ENCODE measurements at regions not wholly inside any gene's neighbourhood (a gene's known extent, or its start where the extent isn't known, plus 50 kb on each side); places are given as distances from the start of the nearest gene placed in this dataset.

- Histone ChIP-seq H3K9me3 (replicated peaks) (no peaks in the 10 kb centered on the region), H3K4me1 (peaks cover 5% of the 10 kb centered on the region; the same call in 1 of the 2 replicates), H3K4me3 (no peak overlapping the region), H3K27ac (no peak overlapping the region), H3K36me3 (no peaks in the 10 kb centered on the region), H3K27me3 (no peaks in the 10 kb centered on the region)
- no peak for DNase-seq
Observed at GRCh38 chr2:216298719-216299495, 73.4 kb downstream of the MARCHF4 start.

GRCh38 chr2:216296856-216297255 lies 75.4 kb downstream of the MARCHF4 start:
- Histone ChIP-seq H3K36me3 (no peaks in the 10 kb centered on the region), H3K27me3 (no peaks in the 10 kb centered on the region), H3K27ac (no peak overlapping the region), H3K4me1 (peaks cover 5% of the 10 kb centered on the region; the same call in 1 of the 2 replicates), H3K9me3 (replicated peaks) (no peaks in the 10 kb centered on the region), H3K4me3 (no peak overlapping the region)
- no peak for DNase-seq

- Histone ChIP-seq H3K4me1 (peaks cover 5% of the 10 kb centered on the region; the same call in 1 of the 2 replicates), H3K4me3 (no peak overlapping the region), H3K36me3 (no peaks in the 10 kb centered on the region), H3K27ac (no peak overlapping the region), H3K27me3 (no peaks in the 10 kb centered on the region), H3K9me3 (replicated peaks) (no peaks in the 10 kb centered on the region)
- DNase-seq: no peak
Observed at GRCh38 chr2:216294305-216294704, 78.0 kb downstream of the MARCHF4 start.

- DNase-seq: no peak
- Histone ChIP-seq H3K9me3 (replicated peaks) (no peaks in the 10 kb centered on the region), H3K36me3 (no peaks in the 10 kb centered on the region), H3K4me1 (peaks cover 4% of the 10 kb centered on the region; the same call in 1 of the 2 replicates), H3K27ac (no peak overlapping the region), H3K4me3 (no peak overlapping the region), H3K27me3 (no peaks in the 10 kb centered on the region)
Observed at GRCh38 chr2:216293883-216294282, 78.4 kb downstream of the MARCHF4 start.

GRCh38 chr2:216292886-216293301 lies 79.4 kb downstream of the MARCHF4 start:
- H3K27ac ChIP-seq: no peak overlapping the region
- H3K4me3 ChIP-seq: no peak overlapping the region
- no peaks in the 10 kb centered on the region for H3K9me3 ChIP-seq (replicated peaks)
- no peak for DNase-seq
- H3K4me1 ChIP-seq: no peaks in the 10 kb centered on the region
- no peaks in the 10 kb centered on the region for H3K36me3 ChIP-seq
- no peaks in the 10 kb centered on the region for H3K27me3 ChIP-seq

GRCh38 chr2:216292475-216292874 lies 79.8 kb downstream of the MARCHF4 start:
- no peaks in the 10 kb centered on the region for H3K9me3 ChIP-seq (replicated peaks)
- H3K27me3 ChIP-seq: no peaks in the 10 kb centered on the region
- no peaks in the 10 kb centered on the region for H3K36me3 ChIP-seq
- no peak for DNase-seq
- H3K4me1 ChIP-seq: no peaks in the 10 kb centered on the region
- H3K4me3 ChIP-seq: no peak overlapping the region
- no peak overlapping the region for H3K27ac ChIP-seq

GRCh38 chr2:216289470-216289869 lies 82.8 kb downstream of the MARCHF4 start:
- H3K4me1 ChIP-seq: no peaks in the 10 kb centered on the region
- no peaks in the 10 kb centered on the region for H3K36me3 ChIP-seq
- H3K27ac ChIP-seq: no peak overlapping the region
- H3K9me3 ChIP-seq (replicated peaks): no peaks in the 10 kb centered on the region
- no peak overlapping the region for H3K4me3 ChIP-seq
- DNase-seq: no peak
- no peaks in the 10 kb centered on the region for H3K27me3 ChIP-seq

- Histone ChIP-seq H3K4me1 (peaks cover 4% of the 10 kb centered on the region; the same call in 1 of the 2 replicates), H3K27me3 (no peaks in the 10 kb centered on the region), H3K9me3 (replicated peaks) (no peaks in the 10 kb centered on the region), H3K36me3 (no peaks in the 10 kb centered on the region), H3K4me3 (no peak overlapping the region), H3K27ac (no peak overlapping the region)
- DNase-seq: no peak
Observed at GRCh38 chr2:216287251-216287650, 85.0 kb downstream of the MARCHF4 start.

GRCh38 chr2:216286616-216287231 lies 85.6 kb downstream of the MARCHF4 start:
- Histone ChIP-seq H3K27ac (no peak overlapping the region), H3K36me3 (no peaks in the 10 kb centered on the region), H3K9me3 (replicated peaks) (no peaks in the 10 kb centered on the region), H3K4me3 (no peak overlapping the region), H3K27me3 (no peaks in the 10 kb centered on the region), H3K4me1 (peaks cover 4% of the 10 kb centered on the region; the same call in 1 of the 2 replicates)
- DNase-seq: peak in 1 of 2 experiments; percentile 29

GRCh38 chr2:216285701-216286100 lies 86.6 kb downstream of the MARCHF4 start:
- DNase-seq: no peak
- H3K4me1 ChIP-seq: peaks cover 4% of the 10 kb centered on the region; the same call in 1 of the 2 replicates
- no peaks in the 10 kb centered on the region for H3K9me3 ChIP-seq (replicated peaks)
- no peak overlapping the region for H3K27ac ChIP-seq
- no peaks in the 10 kb centered on the region for H3K36me3 ChIP-seq
- H3K4me3 ChIP-seq: no peak overlapping the region
- H3K27me3 ChIP-seq: no peaks in the 10 kb centered on the region

- Histone ChIP-seq H3K4me3 (no peak overlapping the region), H3K27ac (no peak overlapping the region), H3K9me3 (replicated peaks) (no peaks in the 10 kb centered on the region), H3K27me3 (no peaks in the 10 kb centered on the region), H3K36me3 (no peaks in the 10 kb centered on the region), H3K4me1 (peaks cover 4% of the 10 kb centered on the region; the same call in 1 of the 2 replicates)
- no peak for DNase-seq
Observed at GRCh38 chr2:216284708-216285107, 87.6 kb downstream of the MARCHF4 start.

GRCh38 chr2:216283038-216283900 lies 89.0 kb downstream of the MARCHF4 start:
- peaks cover 4% of the 10 kb centered on the region; the same call in 1 of the 2 replicates for H3K4me1 ChIP-seq
- H3K4me3 ChIP-seq: no peak overlapping the region
- no peaks in the 10 kb centered on the region for H3K9me3 ChIP-seq (replicated peaks)
- no peak overlapping the region for H3K27ac ChIP-seq
- H3K27me3 ChIP-seq: no peaks in the 10 kb centered on the region
- peak; percentile 72 to 74 for DNase-seq
- H3K36me3 ChIP-seq: no peaks in the 10 kb centered on the region

GRCh38 chr2:216281876-216282275 lies 90.4 kb downstream of the MARCHF4 start:
- no peaks in the 10 kb centered on the region for H3K9me3 ChIP-seq (replicated peaks)
- H3K4me3 ChIP-seq: no peak overlapping the region
- peaks cover 4% of the 10 kb centered on the region; the same call in 1 of the 2 replicates for H3K4me1 ChIP-seq
- no peak overlapping the region for H3K27ac ChIP-seq
- no peaks in the 10 kb centered on the region for H3K27me3 ChIP-seq
- no peak for DNase-seq
- no peaks in the 10 kb centered on the region for H3K36me3 ChIP-seq

GRCh38 chr2:216281316-216281715 lies 91.0 kb downstream of the MARCHF4 start:
- no peak for DNase-seq
- no peak overlapping the region for H3K4me3 ChIP-seq
- no peaks in the 10 kb centered on the region for H3K9me3 ChIP-seq (replicated peaks)
- H3K36me3 ChIP-seq: no peaks in the 10 kb centered on the region
- H3K27me3 ChIP-seq: no peaks in the 10 kb centered on the region
- peaks cover 4% of the 10 kb centered on the region; the same call in 1 of the 2 replicates for H3K4me1 ChIP-seq
- H3K27ac ChIP-seq: no peak overlapping the region

- Histone ChIP-seq H3K4me3 (no peak overlapping the region), H3K36me3 (no peaks in the 10 kb centered on the region), H3K9me3 (replicated peaks) (no peaks in the 10 kb centered on the region), H3K27me3 (no peaks in the 10 kb centered on the region), H3K27ac (no peak overlapping the region), H3K4me1 (peaks cover 4% of the 10 kb centered on the region; the same call in 1 of the 2 replicates)
- DNase-seq: no peak
Observed at GRCh38 chr2:216279459-216279858, 92.8 kb downstream of the MARCHF4 start.
